ENCODE measurements at regions not wholly inside any gene's neighbourhood (a gene's known extent, or its start where the extent isn't known, plus 50 kb on each side); places are given as distances from the start of the nearest gene placed in this dataset.

- WGBS (ENCODE audit: insufficient coverage): 67% methylated on average over 1 of the region's 2 CpGs
- no peak for DNase-seq
- Histone ChIP-seq H3K9me3 (replicated peaks; ENCODE audit: control insufficient read depth, low read depth, low read length) (no peaks in the 10 kb centered on the region), H3K36me3 (ENCODE audit: control insufficient read depth, insufficient read depth, low read length) (no peaks in the 10 kb centered on the region), H3K27me3 (ENCODE audit: control insufficient read depth, insufficient read depth, low read length) (peaks cover 3% of the 10 kb centered on the region), H3K4me1 (ENCODE audit: control insufficient read depth, insufficient read depth, low read length) (no peaks in the 10 kb centered on the region), H3K4me3 (ENCODE audit: low read length) (no peak overlapping the region), H3K27ac (ENCODE audit: low read length) (no peak overlapping the region)
These were observed 633.5 kb upstream of the CADM1 start for GRCh38 chr11:116137753-116138152.

- DNase-seq: no peak
- WGBS (ENCODE audit: insufficient coverage): 48% methylated on average over 4 of the region's 9 CpGs
These were observed 632.9 kb upstream of the CADM1 start for GRCh38 chr11:116136987-116137674.

GRCh38 chr11:116135891-116136290 lies 631.7 kb upstream of the CADM1 start:
- H3K9me3 ChIP-seq (replicated peaks; ENCODE audit: control insufficient read depth, low read depth, low read length): no peaks in the 10 kb centered on the region
- no peak for DNase-seq
- H3K36me3 ChIP-seq (ENCODE audit: control insufficient read depth, insufficient read depth, low read length): no peaks in the 10 kb centered on the region
- H3K27me3 ChIP-seq (ENCODE audit: control insufficient read depth, insufficient read depth, low read length): peaks cover 3% of the 10 kb centered on the region
- H3K27ac ChIP-seq (ENCODE audit: low read length): no peak overlapping the region
- no peaks in the 10 kb centered on the region for H3K4me1 ChIP-seq (ENCODE audit: control insufficient read depth, insufficient read depth, low read length)
- no peak overlapping the region for H3K4me3 ChIP-seq (ENCODE audit: low read length)
- no CpG with 5 or more reads among the region's 2 CpGs for WGBS (ENCODE audit: insufficient coverage)

More at GRCh38 chr11:116136987-116137674, 632.9 kb upstream of the CADM1 start:
- no peak overlapping the region for H3K4me3 ChIP-seq (ENCODE audit: low read length)
- no peaks in the 10 kb centered on the region for H3K36me3 ChIP-seq (ENCODE audit: control insufficient read depth, insufficient read depth, low read length)
- H3K9me3 ChIP-seq (replicated peaks; ENCODE audit: control insufficient read depth, low read depth, low read length): no peaks in the 10 kb centered on the region
- H3K27me3 ChIP-seq (ENCODE audit: control insufficient read depth, insufficient read depth, low read length): peaks cover 3% of the 10 kb centered on the region
- H3K27ac ChIP-seq (ENCODE audit: low read length): no peak overlapping the region
- no peaks in the 10 kb centered on the region for H3K4me1 ChIP-seq (ENCODE audit: control insufficient read depth, insufficient read depth, low read length)

- Histone ChIP-seq H3K4me3 (ENCODE audit: low read length) (no peak overlapping the region), H3K27ac (ENCODE audit: low read length) (no peak overlapping the region), H3K9me3 (replicated peaks; ENCODE audit: control insufficient read depth, low read depth, low read length) (no peaks in the 10 kb centered on the region), H3K4me1 (ENCODE audit: control insufficient read depth, insufficient read depth, low read length) (no peaks in the 10 kb centered on the region), H3K36me3 (ENCODE audit: control insufficient read depth, insufficient read depth, low read length) (no peaks in the 10 kb centered on the region), H3K27me3 (ENCODE audit: control insufficient read depth, insufficient read depth, low read length) (peaks cover 1% of the 10 kb centered on the region)
- WGBS (ENCODE audit: insufficient coverage): no CpG with 5 or more reads among the region's 1 CpG
- no peak for DNase-seq
These were observed 630.2 kb upstream of the CADM1 start for GRCh38 chr11:116134450-116134849.

- no peak for DNase-seq
- H3K27ac ChIP-seq (ENCODE audit: low read length): no peak overlapping the region
- H3K9me3 ChIP-seq (replicated peaks; ENCODE audit: control insufficient read depth, low read depth, low read length): no peaks in the 10 kb centered on the region
- H3K36me3 ChIP-seq (ENCODE audit: control insufficient read depth, insufficient read depth, low read length): no peaks in the 10 kb centered on the region
- H3K4me3 ChIP-seq (ENCODE audit: low read length): no peak overlapping the region
- no peaks in the 10 kb centered on the region for H3K4me1 ChIP-seq (ENCODE audit: control insufficient read depth, insufficient read depth, low read length)
- H3K27me3 ChIP-seq (ENCODE audit: control insufficient read depth, insufficient read depth, low read length): no peaks in the 10 kb centered on the region
- 86% methylated on average over 13 of the region's 14 CpGs for WGBS (ENCODE audit: insufficient coverage)
These were observed 628.2 kb upstream of the CADM1 start for GRCh38 chr11:116132273-116132978.

- Histone ChIP-seq H3K4me1 (ENCODE audit: control insufficient read depth, insufficient read depth, low read length) (no peaks in the 10 kb centered on the region), H3K27me3 (ENCODE audit: control insufficient read depth, insufficient read depth, low read length) (no peaks in the 10 kb centered on the region), H3K36me3 (ENCODE audit: control insufficient read depth, insufficient read depth, low read length) (no peaks in the 10 kb centered on the region), H3K4me3 (ENCODE audit: low read length) (no peak overlapping the region), H3K9me3 (replicated peaks; ENCODE audit: control insufficient read depth, low read depth, low read length) (no peaks in the 10 kb centered on the region), H3K27ac (ENCODE audit: low read length) (no peak overlapping the region)
- DNase-seq: no peak
- WGBS (ENCODE audit: insufficient coverage): 68% methylated on average over 3 of the region's 6 CpGs
These were observed 625.9 kb upstream of the CADM1 start for GRCh38 chr11:116130122-116130521.

- H3K9me3 ChIP-seq (replicated peaks; ENCODE audit: control insufficient read depth, low read depth, low read length): no peaks in the 10 kb centered on the region
- WGBS (ENCODE audit: insufficient coverage): 85% methylated on average over 4 of the region's 9 CpGs
- no peaks in the 10 kb centered on the region for H3K36me3 ChIP-seq (ENCODE audit: control insufficient read depth, insufficient read depth, low read length)
- no peak overlapping the region for H3K4me3 ChIP-seq (ENCODE audit: low read length)
- H3K4me1 ChIP-seq (ENCODE audit: control insufficient read depth, insufficient read depth, low read length): no peaks in the 10 kb centered on the region
- no peak overlapping the region for H3K27ac ChIP-seq (ENCODE audit: low read length)
- no peak for DNase-seq
- H3K27me3 ChIP-seq (ENCODE audit: control insufficient read depth, insufficient read depth, low read length): no peaks in the 10 kb centered on the region
These were observed 625.2 kb upstream of the CADM1 start for GRCh38 chr11:116129456-116129855.

GRCh38 chr11:116126562-116126961 lies 622.3 kb upstream of the CADM1 start:
- no peaks in the 10 kb centered on the region for H3K27me3 ChIP-seq (ENCODE audit: control insufficient read depth, insufficient read depth, low read length)
- no peaks in the 10 kb centered on the region for H3K9me3 ChIP-seq (replicated peaks; ENCODE audit: control insufficient read depth, low read depth, low read length)
- DNase-seq: no peak
- H3K36me3 ChIP-seq (ENCODE audit: control insufficient read depth, insufficient read depth, low read length): no peaks in the 10 kb centered on the region
- WGBS (ENCODE audit: insufficient coverage): no CpG with 5 or more reads among the region's 3 CpGs
- no peak overlapping the region for H3K27ac ChIP-seq (ENCODE audit: low read length)
- H3K4me1 ChIP-seq (ENCODE audit: control insufficient read depth, insufficient read depth, low read length): no peaks in the 10 kb centered on the region
- no peak overlapping the region for H3K4me3 ChIP-seq (ENCODE audit: low read length)

GRCh38 chr11:116124922-116125714 lies 620.9 kb upstream of the CADM1 start:
- no peaks in the 10 kb centered on the region for H3K36me3 ChIP-seq (ENCODE audit: control insufficient read depth, insufficient read depth, low read length)
- DNase-seq: no peak
- H3K27ac ChIP-seq (ENCODE audit: low read length): no peak overlapping the region
- WGBS (ENCODE audit: insufficient coverage): 84% methylated on average over 6 of the region's 9 CpGs
- H3K9me3 ChIP-seq (replicated peaks; ENCODE audit: control insufficient read depth, low read depth, low read length): no peaks in the 10 kb centered on the region
- no peaks in the 10 kb centered on the region for H3K27me3 ChIP-seq (ENCODE audit: control insufficient read depth, insufficient read depth, low read length)
- no peak overlapping the region for H3K4me3 ChIP-seq (ENCODE audit: low read length)
- no peaks in the 10 kb centered on the region for H3K4me1 ChIP-seq (ENCODE audit: control insufficient read depth, insufficient read depth, low read length)

- Histone ChIP-seq H3K27me3 (ENCODE audit: control insufficient read depth, insufficient read depth, low read length) (no peaks in the 10 kb centered on the region), H3K36me3 (ENCODE audit: control insufficient read depth, insufficient read depth, low read length) (no peaks in the 10 kb centered on the region), H3K9me3 (replicated peaks; ENCODE audit: control insufficient read depth, low read depth, low read length) (no peaks in the 10 kb centered on the region), H3K27ac (ENCODE audit: low read length) (no peak overlapping the region), H3K4me3 (ENCODE audit: low read length) (no peak overlapping the region), H3K4me1 (ENCODE audit: control insufficient read depth, insufficient read depth, low read length) (no peaks in the 10 kb centered on the region)
- DNase-seq: no peak
- WGBS (ENCODE audit: insufficient coverage): 91% methylated on average over 4 of the region's 5 CpGs
These were observed 619.5 kb upstream of the CADM1 start for GRCh38 chr11:116123739-116124138.

Data from muscle of leg (tissue), 3 donors.